Stomach (tissue), 8 donors: ENCODE measurements at regions not wholly inside any gene's neighbourhood (a gene's known extent, or its start where the extent isn't known, plus 50 kb on each side); places are given as distances from the start of the nearest gene placed in this dataset.

Source experiments
- DNase-seq, 2 donors: peaks; one replicate each; pipeline versions ENCODE4 v3.0.0 to v3.0.0-alpha.2; 2013 to 2019
- H3K27ac ChIP-seq, 5 donors: fragments of 200-600 bp in 4 of 5; sonication (generic) in 4 of 5; one replicate each; pipeline ENCODE4 v1.5.1; 2013 to 2019; ENCODE audit warnings: mild to moderate bottlenecking in 1 of 5, moderate library complexity in 1 of 5
- H3K27me3 ChIP-seq, 3 donors: fragments of 200-600 bp; sonication (generic); one replicate each; pipeline ENCODE4 v1.5.1; 2017 to 2019; ENCODE audit warnings: mixed run types in 1 of 3
- H3K36me3 ChIP-seq, 4 donors: fragments of 200-600 bp; sonication (generic); 1 replicate in 3 of 4; 2 replicates in 1 of 4; pipeline ENCODE4 v1.5.1; 2016 to 2019
- H3K4me1 ChIP-seq, 4 donors: fragments of 200-600 bp; sonication (generic); one replicate each; pipeline ENCODE4 v1.5.1; 2016 to 2019
- H3K4me3 ChIP-seq, 4 donors: fragments of 200-600 bp; sonication (generic) in 3 of 4; one replicate each; pipeline ENCODE4 v1.5.1; 2016 to 2019; ENCODE audit warnings: mild to moderate bottlenecking in 1 of 4
- H3K9me3 ChIP-seq, 4 donors: fragments of 200-600 bp; sonication (generic); one replicate each; pipeline ENCODE4 v1.5.1; 2016 to 2019
- CTCF ChIP-seq, 7 experiments: fragments of 450-650 bp in 4 of 7; fragments of 200-600 bp in 3 of 7; sonication (generic) in 3 of 7; IDR thresholded peaks; one replicate each; pipeline ENCODE4 v1.5.1; 2016 to 2019; ENCODE audit warnings: antibody characterized with exemption in 7 of 7, control low read depth in 2 of 7, mild to moderate bottlenecking in 1 of 7
- EP300 ChIP-seq: sonication (generic); formaldehyde crosslinking; IDR thresholded peaks from one replicate; pipeline ENCODE4 v1.6.1; 2017; ENCODE audit warnings: antibody characterized with exemption
- POLR2A ChIP-seq, 4 donors: fragments of 450-650 bp; IDR thresholded peaks; one replicate each; pipeline ENCODE4 v1.6.1; 2016; ENCODE audit warnings: antibody characterized with exemption in 4 of 4, control low read depth in 2 of 4, mild to moderate bottlenecking in 1 of 4, moderate library complexity in 1 of 4
- POLR2AphosphoS5 ChIP-seq, 3 donors: sonication (generic); formaldehyde crosslinking; IDR thresholded peaks; one replicate each; pipeline ENCODE4 v1.6.1; 2016; ENCODE audit warnings: antibody characterized with exemption in 3 of 3
- WGBS, 5 donors: extraction: QIAGEN DNeasy Blood & Tissue Kit in 3 of 5; methylation state at CpG; one replicate each; pipeline versions ENCODE4 v1.1.5 to v1.1.7; 2013 to 2018; 5-methylcytosine and 5-hydroxymethylcytosine counted together
- intact Hi-C: fragments of 100-400 bp; cut with DNase I; formaldehyde crosslinking; loops from one replicate; pipeline ENCODE4 v1.15.1; 2023; ENCODE audit warnings: low total_unique reads
- donor health status: healthy with polysubstance abuse.
- donor health status: Bipolar disorder and iron deficiency.
- donor health status: healthy.

GRCh38 chr20:54405540-54405939 lies 69.9 kb upstream of the DOK5 start:
- no peak for TF ChIP-seq EP300
- no peak for TF ChIP-seq POLR2A (IDR thresholded peaks at IDR 0.05)
- TF ChIP-seq POLR2AphosphoS5 (IDR thresholded peaks at IDR 0.05): no peak
- no peak for TF ChIP-seq CTCF (IDR thresholded peaks at IDR 0.05)
- DNase-seq: no peak
- Histone ChIP-seq H3K4me3 (no peak overlapping the region), H3K4me1 (no peaks in the 10 kb centered on the region), H3K36me3 (no peaks in the 10 kb centered on the region), H3K9me3 (no peaks in the 10 kb centered on the region), H3K27ac (no peak overlapping the region), H3K27me3 (no peaks in the 10 kb centered on the region)
- intact Hi-C loops: no loop called here
- 77 to 92% (median 84%) methylated on average over 2 of the region's 2 CpGs for WGBS, 5 donors

GRCh38 chr20:54407459-54407858 lies 67.9 kb upstream of the DOK5 start:
- 77 to 89% (median 84%) methylated on average over 6 of the region's 6 CpGs for WGBS, 5 donors
- no peaks in the 10 kb centered on the region for H3K4me1 ChIP-seq
- no peak for TF ChIP-seq CTCF (IDR thresholded peaks at IDR 0.05)
- TF ChIP-seq POLR2AphosphoS5 (IDR thresholded peaks at IDR 0.05): no peak
- no peak for TF ChIP-seq EP300
- no peak for TF ChIP-seq POLR2A (IDR thresholded peaks at IDR 0.05)
- intact Hi-C loops: no loop called here
- H3K9me3 ChIP-seq: no peaks in the 10 kb centered on the region
- no peak for DNase-seq
- no peak overlapping the region for H3K27ac ChIP-seq
- no peak overlapping the region for H3K4me3 ChIP-seq
- no peaks in the 10 kb centered on the region for H3K27me3 ChIP-seq
- H3K36me3 ChIP-seq: no peaks in the 10 kb centered on the region

DNA sequence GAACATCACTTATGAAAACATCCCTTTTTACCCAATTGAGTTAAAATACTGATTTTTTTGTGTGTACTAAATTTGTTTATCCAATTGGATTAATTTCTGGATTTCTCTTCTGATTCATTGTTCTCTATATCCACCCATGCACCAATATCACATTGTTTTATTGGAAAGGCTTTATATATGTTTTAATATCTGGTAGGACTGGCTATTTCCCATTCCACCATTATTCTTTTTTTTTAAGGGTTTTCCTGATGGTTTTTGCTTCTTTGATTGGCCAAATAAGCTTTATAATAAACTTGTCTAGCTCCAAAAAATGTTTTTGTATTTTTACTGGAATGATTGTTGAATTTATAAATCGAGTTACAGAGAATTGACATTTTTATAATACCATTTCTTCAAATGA lies 59.4 kb upstream of the DOK5 start:
- intact Hi-C loops: no loop called here
- Histone ChIP-seq H3K36me3 (no peaks in the 10 kb centered on the region), H3K9me3 (no peaks in the 10 kb centered on the region), H3K4me3 (no peak overlapping the region), H3K27me3 (no peaks in the 10 kb centered on the region), H3K27ac (no peak overlapping the region), H3K4me1 (no peaks in the 10 kb centered on the region)
- 49 to 56% (median 51%) methylated on average over 1 of the region's 1 CpG for WGBS, 5 donors
- TF ChIP-seq EP300: no peak
- no peak for TF ChIP-seq CTCF (IDR thresholded peaks at IDR 0.05)
- TF ChIP-seq POLR2AphosphoS5 (IDR thresholded peaks at IDR 0.05): no peak
- no peak for TF ChIP-seq POLR2A (IDR thresholded peaks at IDR 0.05)
- DNase-seq: no peak

- no peak for DNase-seq
These were observed 58.6 kb upstream of the DOK5 start for GRCh38 chr20:54416770-54417169.

More at GRCh38 chr20:54416770-54417169, 58.6 kb upstream of the DOK5 start:
- H3K4me3 ChIP-seq: no peak overlapping the region
- no peaks in the 10 kb centered on the region for H3K27me3 ChIP-seq
- intact Hi-C loops: no loop called here
- no peak overlapping the region for H3K27ac ChIP-seq
- no peaks in the 10 kb centered on the region for H3K4me1 ChIP-seq
- TF ChIP-seq POLR2A (IDR thresholded peaks at IDR 0.05): no peak
- no peak for TF ChIP-seq EP300
- no peak for TF ChIP-seq CTCF (IDR thresholded peaks at IDR 0.05)
- no peak for TF ChIP-seq POLR2AphosphoS5 (IDR thresholded peaks at IDR 0.05)
- no peaks in the 10 kb centered on the region for H3K9me3 ChIP-seq
- H3K36me3 ChIP-seq: no peaks in the 10 kb centered on the region
- 67 to 77% (median 73%) methylated on average over 4 of the region's 4 CpGs for WGBS, 5 donors
